CD4-positive, alpha-beta T cell treated with Interleukin-1 beta for 1 hour (primary cell): ENCODE measurements at regions not wholly inside any gene's neighbourhood (a gene's known extent, or its start where the extent isn't known, plus 50 kb on each side); places are given as distances from the start of the nearest gene placed in this dataset.
A peak's percentile ranks its signal among the peaks of the same experiment; 100 is the strongest.

ENCODE experiments used
- DNase-seq, 2 donors: peaks; one replicate each; pipeline ENCODE4 v3.0.0-alpha.2; 2020 to 2022

GRCh38 chr6:126764104-126764503 is 354.4 kb upstream of the RSPO3 start:
- DNase-seq: no peak

GRCh38 chr6:126764671-126765070 is 353.8 kb upstream of the RSPO3 start:
- DNase-seq: no peak

DNA sequence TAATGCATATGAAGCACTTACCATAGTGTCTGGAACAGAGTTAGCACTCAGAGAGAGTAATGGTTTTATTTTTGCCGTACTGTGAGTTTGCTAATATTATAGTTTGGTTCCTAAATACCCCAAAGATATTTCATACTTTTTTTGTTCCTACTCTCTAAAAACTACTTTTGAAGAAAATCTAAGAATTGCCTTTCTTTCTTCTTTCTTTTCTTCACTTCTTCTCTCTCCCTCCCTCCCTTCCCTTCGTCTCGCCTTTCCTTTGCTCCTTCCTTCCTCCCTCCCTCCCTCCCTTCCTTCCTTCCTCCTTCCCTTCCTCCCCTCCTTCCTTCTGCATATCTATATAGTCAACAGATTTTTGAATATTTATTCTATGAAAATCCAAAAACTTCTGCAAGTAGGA is 351.7 kb upstream of the RSPO3 start:
- no peak for DNase-seq

GRCh38 chr6:126767711-126768110 is 350.8 kb upstream of the RSPO3 start:
- DNase-seq: no peak

DNA sequence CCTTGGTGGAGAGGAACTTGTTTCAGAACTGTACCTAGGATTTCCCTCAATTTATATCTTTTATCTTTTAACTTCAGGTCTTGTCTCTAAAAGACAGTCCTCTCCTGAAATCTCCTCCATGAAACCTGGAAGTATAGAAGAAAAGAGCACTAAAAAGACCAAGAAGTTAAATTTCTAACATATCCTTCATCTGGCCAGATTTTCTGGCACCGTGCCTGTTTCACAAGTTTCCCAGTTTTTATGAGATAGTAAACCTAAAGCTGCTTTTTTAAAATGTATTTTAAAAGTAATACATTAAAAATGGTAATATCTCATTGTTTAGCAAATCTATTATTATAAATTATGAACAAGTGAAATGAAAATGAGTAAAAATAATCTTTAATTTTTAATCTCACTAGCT is 348.3 kb upstream of the RSPO3 start:
- no peak for DNase-seq

- no peak for DNase-seq
Observed at GRCh38 chr6:126773112-126773805, 345.2 kb upstream of the RSPO3 start.

DNA sequence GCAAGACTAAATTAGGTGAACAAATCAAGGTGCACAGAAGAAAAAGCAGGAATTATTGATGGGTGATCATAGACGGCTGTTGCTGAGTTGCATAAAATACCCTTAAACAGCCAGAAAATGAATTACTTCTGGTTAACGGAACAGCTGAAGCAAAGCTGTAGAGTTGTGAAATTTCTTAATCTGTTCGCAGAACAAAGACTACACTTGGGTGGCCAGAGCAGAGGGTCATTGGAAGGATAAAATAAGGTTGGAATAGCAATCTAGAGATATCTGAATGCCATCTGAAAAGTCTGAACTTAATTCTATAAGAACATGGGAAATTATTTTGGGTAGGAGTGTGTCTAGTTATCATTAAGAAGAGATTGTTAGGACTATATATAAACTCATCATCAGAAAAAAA is 339.1 kb upstream of the RSPO3 start:
- no peak for DNase-seq

DNA sequence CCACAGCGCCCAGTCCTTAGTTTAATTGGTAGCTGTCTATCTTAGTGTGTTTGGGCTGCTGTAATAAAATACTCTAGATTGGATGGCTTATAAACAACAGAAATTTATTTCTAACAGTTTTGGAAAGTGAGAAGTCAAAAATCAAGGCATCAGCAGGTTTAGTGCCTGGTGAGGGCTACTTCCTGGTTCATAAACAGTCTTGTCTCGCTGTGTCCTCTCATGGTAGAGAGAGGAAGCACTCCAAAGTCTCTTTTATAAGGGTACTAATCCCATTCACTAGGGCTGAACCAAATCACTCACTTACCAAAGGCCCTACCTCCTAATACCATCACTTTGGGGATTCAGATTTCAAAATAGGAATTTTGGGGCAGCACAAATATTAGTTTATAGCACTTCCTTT is 336.9 kb upstream of the RSPO3 start:
- no peak for DNase-seq

GRCh38 chr6:126784161-126784790 is 334.2 kb upstream of the RSPO3 start:
- DNase-seq: no peak

GRCh38 chr6:126786262-126786661 is 332.2 kb upstream of the RSPO3 start:
- DNase-seq: no peak

DNA sequence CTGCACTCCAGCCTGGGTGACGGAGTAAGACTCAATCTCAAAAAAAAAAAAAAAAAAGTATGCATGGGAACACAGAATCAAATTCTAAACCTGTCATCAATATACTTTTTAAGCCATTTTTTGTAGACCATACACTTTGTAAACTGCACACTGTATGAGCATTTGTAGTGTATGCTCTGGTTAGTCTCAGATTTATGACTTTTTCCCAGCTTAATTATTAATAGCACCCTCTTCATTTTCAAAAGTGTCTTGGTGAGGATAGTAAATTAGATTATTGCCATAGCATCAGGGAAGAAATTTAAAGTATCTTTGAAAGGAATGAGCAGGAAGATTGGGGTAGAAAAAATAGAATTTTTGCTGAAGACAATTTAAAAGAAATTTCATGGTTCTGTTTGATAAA is 330.8 kb upstream of the RSPO3 start:
- no peak for DNase-seq

- DNase-seq: no peak
Observed at GRCh38 chr6:126788861-126789365, 329.6 kb upstream of the RSPO3 start.

GRCh38 chr6:126792340-126793085 is 326.0 kb upstream of the RSPO3 start:
- DNase-seq: no peak

- no peak for DNase-seq
Observed at GRCh38 chr6:126795161-126795560, 323.3 kb upstream of the RSPO3 start.

- DNase-seq: no peak
Observed at GRCh38 chr6:126797981-126798380, 320.5 kb upstream of the RSPO3 start.

DNA sequence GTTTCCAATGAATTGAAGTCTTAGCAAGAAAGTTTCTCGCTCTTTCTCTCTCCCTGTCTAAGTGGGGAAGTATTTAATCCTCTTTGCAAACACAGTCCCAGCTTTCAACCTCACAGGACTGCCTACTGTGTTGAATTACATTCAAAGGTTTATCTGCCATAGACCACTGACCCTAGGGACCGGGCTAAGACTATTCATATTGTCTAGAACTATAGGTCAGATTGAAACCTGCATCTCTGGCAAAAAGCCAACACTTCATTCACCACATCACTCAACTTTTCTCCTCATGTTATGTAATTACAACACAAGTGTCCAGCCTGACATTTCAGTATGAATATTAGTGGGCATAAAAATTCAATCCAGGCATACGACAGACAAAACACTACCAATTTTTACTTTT is 314.7 kb upstream of the RSPO3 start:
- DNase-seq: no peak

- DNase-seq: peak in 1 of 2 donors; percentile 4
Observed at GRCh38 chr6:126804332-126805064, 314.0 kb upstream of the RSPO3 start.

DNA sequence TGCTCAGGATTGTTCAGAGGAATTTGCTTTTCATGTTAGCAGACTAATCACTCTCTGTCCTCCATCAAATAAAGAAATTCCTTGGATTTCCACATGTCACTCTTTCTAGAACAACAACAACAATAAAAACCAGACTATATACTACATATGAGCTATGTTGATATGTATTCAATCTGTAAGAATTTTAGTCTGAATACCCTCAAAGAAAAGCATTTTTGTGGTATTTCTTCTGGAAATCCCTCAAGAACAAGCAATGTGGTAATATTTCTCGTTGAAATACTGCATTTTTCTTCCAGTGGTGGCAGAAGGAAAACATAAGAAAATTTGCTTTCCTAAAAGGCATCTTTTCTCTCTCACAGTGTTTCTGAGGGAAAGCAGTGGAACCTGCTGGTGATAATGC is 312.6 kb upstream of the RSPO3 start:
- DNase-seq: no peak

- no peak for DNase-seq
Observed at GRCh38 chr6:126807876-126808275, 310.6 kb upstream of the RSPO3 start.

GRCh38 chr6:126811321-126811720 is 307.1 kb upstream of the RSPO3 start:
- no peak for DNase-seq

DNA sequence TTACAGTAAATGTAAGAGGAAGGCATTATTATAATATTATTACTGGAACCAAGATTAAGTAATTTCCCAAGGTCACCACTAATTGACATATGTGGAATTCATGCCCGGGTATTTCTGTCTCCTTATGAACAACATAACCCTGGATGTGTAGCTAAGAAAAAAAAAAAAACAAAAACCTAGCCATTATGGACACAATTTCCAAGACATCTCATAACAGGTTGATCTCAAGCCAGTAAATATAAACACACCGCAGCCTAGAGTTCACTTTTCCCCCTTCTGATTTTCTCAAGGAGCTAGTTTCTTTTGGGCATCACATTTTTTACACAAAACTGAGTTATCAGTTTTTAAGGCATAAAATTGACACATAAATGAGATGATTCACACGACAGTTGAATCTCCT is 306.5 kb upstream of the RSPO3 start:
- no peak for DNase-seq

DNA sequence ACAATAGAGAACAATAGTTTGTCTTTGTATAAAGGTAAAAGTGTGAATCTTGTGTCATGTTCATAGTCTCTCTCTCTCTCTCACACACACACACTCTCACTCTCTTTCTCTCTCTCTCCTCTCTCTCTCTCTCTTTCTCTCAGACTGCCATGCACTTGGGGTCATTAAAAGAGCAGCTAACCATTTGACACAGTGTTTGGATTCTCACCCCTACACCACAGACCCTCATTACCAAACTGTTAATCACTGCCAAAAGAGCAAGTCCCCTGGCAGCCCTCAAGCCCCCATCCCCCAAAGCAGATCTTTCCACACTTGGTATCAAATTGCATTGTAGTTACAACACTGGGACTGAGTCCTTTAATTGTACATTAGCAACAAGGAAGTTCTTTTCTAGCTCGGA is 305.8 kb upstream of the RSPO3 start:
- DNase-seq: no peak

DNA sequence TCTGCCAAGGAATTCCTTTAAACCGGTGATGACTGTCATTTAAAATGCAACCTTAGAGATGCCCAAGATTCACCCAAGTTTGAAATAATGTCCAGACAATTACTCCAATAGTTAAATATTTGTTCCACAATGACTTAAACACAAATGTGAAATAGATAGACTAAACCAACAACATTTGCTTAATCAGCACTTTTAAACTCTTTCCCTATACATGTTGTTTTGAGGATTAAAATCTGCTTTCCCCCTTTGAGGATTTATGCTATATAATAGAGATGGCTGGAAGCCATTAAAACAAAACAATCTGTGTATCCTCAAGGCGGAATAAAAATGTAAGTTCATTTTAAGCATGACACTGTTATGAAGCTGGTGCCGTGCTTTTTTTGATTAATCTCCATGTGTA is 297.8 kb upstream of the RSPO3 start:
- no peak for DNase-seq
